ENCODE measurements at regions not wholly inside any gene's neighbourhood (a gene's known extent, or its start where the extent isn't known, plus 50 kb on each side); places are given as distances from the start of the nearest gene placed in this dataset.

- no peaks in the 10 kb centered on the region for H3K9me1 ChIP-seq (ENCODE audit: control insufficient read depth, extremely low read depth, insufficient read depth, low read length)
- no peaks in the 10 kb centered on the region for H3K27me3 ChIP-seq (ENCODE audit: control insufficient read depth, extremely low read depth, insufficient read depth, low read length)
- H3K4me2 ChIP-seq (ENCODE audit: control insufficient read depth, extremely low read depth, insufficient read depth, low read depth, low read length), result no peak overlapping the region
- H3K4me3 ChIP-seq (ENCODE audit: control insufficient read depth in 2 of 3, extremely low read depth in 1 of 3, insufficient read depth in 2 of 3, low read depth in 1 of 3, low read length in 3 of 3), result no peak overlapping the region
- H4K20me1 ChIP-seq (ENCODE audit: control insufficient read depth, extremely low read depth, insufficient read depth, low read length), result no peaks in the 10 kb centered on the region
- TF ChIP-seq CTCF (optimal IDR thresholded peaks at IDR 0.05 in 1 of 3, IDR thresholded peaks at IDR 0.05 in 1 of 3, conservative IDR thresholded peaks at IDR 0.05 in 1 of 3; ENCODE audit: extremely low read depth in 1 of 3, insufficient read depth in 2 of 3, low read length in 3 of 3) (no peak), EZH2 (IDR thresholded peaks at IDR 0.05; ENCODE audit: low read length) (no peak)
- no peaks in the 10 kb centered on the region for H3K4me1 ChIP-seq (ENCODE audit: control insufficient read depth, extremely low read depth, insufficient read depth, low read length)
- H3K9ac ChIP-seq (ENCODE audit: control insufficient read depth, extremely low read depth, insufficient read depth, low read length), result no peak overlapping the region
- FAIRE-seq (no peak), DNase-seq (ENCODE audit: low read depth, low spot score) (no peak)
- no peak overlapping the region for H3K27ac ChIP-seq (ENCODE audit: control insufficient read depth, insufficient read depth, low read length)
- H3K79me2 ChIP-seq (ENCODE audit: control insufficient read depth, insufficient read depth, low read length), result no peaks in the 10 kb centered on the region
- H3K36me3 ChIP-seq (ENCODE audit: control insufficient read depth in 2 of 2, extremely low read depth in 1 of 2, insufficient read depth in 2 of 2, low read length in 2 of 2), result no peaks in the 10 kb centered on the region
- dilution Hi-C loops (cut with MboI; ENCODE audit: extremely low pct_ligation_motif_present, low sequenced_read_pairs), result no loop called here
- H3K9me3 ChIP-seq (ENCODE audit: control insufficient read depth, low read depth, low read length), result no peaks in the 10 kb centered on the region
- no peak overlapping the region for H2AFZ ChIP-seq (ENCODE audit: control insufficient read depth, low read length)
Measured at GRCh38 chr6:48243071-48243470, 132.1 kb upstream of the PTCHD4 start.

- H3K79me2 ChIP-seq (ENCODE audit: control insufficient read depth, insufficient read depth, low read length), result no peaks in the 10 kb centered on the region
- no peaks in the 10 kb centered on the region for H3K27me3 ChIP-seq (ENCODE audit: control insufficient read depth, extremely low read depth, insufficient read depth, low read length)
- no peak overlapping the region for H2AFZ ChIP-seq (ENCODE audit: control insufficient read depth, low read length)
- dilution Hi-C loops (cut with MboI; ENCODE audit: extremely low pct_ligation_motif_present, low sequenced_read_pairs), result no loop called here
- H4K20me1 ChIP-seq (ENCODE audit: control insufficient read depth, extremely low read depth, insufficient read depth, low read length), result no peaks in the 10 kb centered on the region
- no peak overlapping the region for H3K4me2 ChIP-seq (ENCODE audit: control insufficient read depth, extremely low read depth, insufficient read depth, low read depth, low read length)
- no peaks in the 10 kb centered on the region for H3K9me1 ChIP-seq (ENCODE audit: control insufficient read depth, extremely low read depth, insufficient read depth, low read length)
- H3K36me3 ChIP-seq (ENCODE audit: control insufficient read depth in 2 of 2, extremely low read depth in 1 of 2, insufficient read depth in 2 of 2, low read length in 2 of 2), result no peaks in the 10 kb centered on the region
- H3K9ac ChIP-seq (ENCODE audit: control insufficient read depth, extremely low read depth, insufficient read depth, low read length), result no peak overlapping the region
- no peak overlapping the region for H3K4me3 ChIP-seq (ENCODE audit: control insufficient read depth in 2 of 3, extremely low read depth in 1 of 3, insufficient read depth in 2 of 3, low read depth in 1 of 3, low read length in 3 of 3)
- DNase-seq (ENCODE audit: low read depth, low spot score) (no peak), FAIRE-seq (no peak)
- no peak overlapping the region for H3K27ac ChIP-seq (ENCODE audit: control insufficient read depth, insufficient read depth, low read length)
- H3K9me3 ChIP-seq (ENCODE audit: control insufficient read depth, low read depth, low read length), result no peaks in the 10 kb centered on the region
- TF ChIP-seq EZH2 (IDR thresholded peaks at IDR 0.05; ENCODE audit: low read length), result no peak
- TF ChIP-seq CTCF (optimal IDR thresholded peaks at IDR 0.05 in 1 of 3, IDR thresholded peaks at IDR 0.05 in 1 of 3, conservative IDR thresholded peaks at IDR 0.05 in 1 of 3; ENCODE audit: extremely low read depth in 1 of 3, insufficient read depth in 2 of 3, low read length in 3 of 3), result no peak
- no peaks in the 10 kb centered on the region for H3K4me1 ChIP-seq (ENCODE audit: control insufficient read depth, extremely low read depth, insufficient read depth, low read length)
Measured at GRCh38 chr6:48240287-48240686, 129.3 kb upstream of the PTCHD4 start.

All from keratinocyte (primary cell).